Fibroblast of pulmonary artery (primary cell): ENCODE measurements at regions not wholly inside any gene's neighbourhood (a gene's known extent, or its start where the extent isn't known, plus 50 kb on each side); places are given as distances from the start of the nearest gene placed in this dataset.
A peak's percentile ranks its signal among the peaks of the same experiment; 100 is the strongest.

Experiments used
- DNase-seq: peaks from one replicate; pipeline ENCODE4 v3.0.0-alpha.2; 2010; ENCODE audit warnings: low read depth
- H3K4me3 ChIP-seq: replicated peaks from 2 replicates; pipeline ENCODE4 v1.5.1; 2011; ENCODE audit warnings: low read depth, mild to moderate bottlenecking, control low read depth, low read length, moderate library complexity
- TF ChIP-seq, protein P1 (sequence below): IDR thresholded peaks from 2 replicates; pipeline ENCODE4 v1.5.1; 2011; ENCODE audit warnings: mild to moderate bottlenecking, control low read depth, low read length, inconsistent platforms; ENCODE audit errors: missing control alignments

DNA sequence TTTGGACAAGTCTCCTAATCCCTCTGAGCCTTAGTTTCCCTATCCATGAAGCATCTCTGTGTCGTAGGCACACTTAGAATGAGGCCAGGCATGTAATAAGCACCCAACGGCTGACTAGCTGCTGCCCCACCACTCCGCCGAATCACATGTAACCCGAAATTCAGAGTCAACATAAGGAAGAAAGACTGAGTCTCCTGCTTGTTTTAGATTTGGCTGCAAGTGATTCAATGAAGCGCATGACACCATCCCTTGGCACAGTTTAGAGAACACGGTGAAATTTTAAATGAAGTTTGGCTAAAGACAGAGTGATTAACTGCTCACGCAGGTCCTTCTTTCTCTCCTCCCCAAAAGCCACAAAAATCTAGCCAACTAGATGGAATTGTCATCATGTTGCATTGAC is 279.2 kb downstream of the TLE3 start:
- no peak overlapping the region for H3K4me3 ChIP-seq
- TF ChIP-seq, protein P1, sequence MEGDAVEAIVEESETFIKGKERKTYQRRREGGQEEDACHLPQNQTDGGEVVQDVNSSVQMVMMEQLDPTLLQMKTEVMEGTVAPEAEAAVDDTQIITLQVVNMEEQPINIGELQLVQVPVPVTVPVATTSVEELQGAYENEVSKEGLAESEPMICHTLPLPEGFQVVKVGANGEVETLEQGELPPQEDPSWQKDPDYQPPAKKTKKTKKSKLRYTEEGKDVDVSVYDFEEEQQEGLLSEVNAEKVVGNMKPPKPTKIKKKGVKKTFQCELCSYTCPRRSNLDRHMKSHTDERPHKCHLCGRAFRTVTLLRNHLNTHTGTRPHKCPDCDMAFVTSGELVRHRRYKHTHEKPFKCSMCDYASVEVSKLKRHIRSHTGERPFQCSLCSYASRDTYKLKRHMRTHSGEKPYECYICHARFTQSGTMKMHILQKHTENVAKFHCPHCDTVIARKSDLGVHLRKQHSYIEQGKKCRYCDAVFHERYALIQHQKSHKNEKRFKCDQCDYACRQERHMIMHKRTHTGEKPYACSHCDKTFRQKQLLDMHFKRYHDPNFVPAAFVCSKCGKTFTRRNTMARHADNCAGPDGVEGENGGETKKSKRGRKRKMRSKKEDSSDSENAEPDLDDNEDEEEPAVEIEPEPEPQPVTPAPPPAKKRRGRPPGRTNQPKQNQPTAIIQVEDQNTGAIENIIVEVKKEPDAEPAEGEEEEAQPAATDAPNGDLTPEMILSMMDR, result no peak
- no peak for DNase-seq

DNA sequence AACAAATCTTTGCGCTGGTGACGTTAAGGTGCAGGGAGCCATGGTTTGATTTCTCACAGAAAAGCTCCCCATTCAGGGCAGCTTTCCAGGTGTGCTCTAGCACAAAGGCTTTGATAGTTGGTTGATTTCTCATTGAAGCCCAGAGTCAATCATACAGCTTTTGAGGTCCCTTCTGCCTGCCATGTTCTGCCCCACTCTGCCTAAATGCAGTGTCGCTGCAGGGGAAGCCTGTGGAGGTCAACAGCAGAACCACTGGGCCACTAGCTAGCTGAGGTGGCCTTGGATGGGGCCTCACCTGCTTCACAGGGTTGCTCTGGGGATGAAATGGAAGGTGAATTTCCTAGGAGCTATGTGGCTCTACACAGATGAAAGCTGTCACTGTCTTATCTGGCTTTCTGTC is 278.3 kb downstream of the TLE3 start:
- TF ChIP-seq, protein P1, result no peak
- DNase-seq, result no peak
- H3K4me3 ChIP-seq, result no peak overlapping the region

DNA sequence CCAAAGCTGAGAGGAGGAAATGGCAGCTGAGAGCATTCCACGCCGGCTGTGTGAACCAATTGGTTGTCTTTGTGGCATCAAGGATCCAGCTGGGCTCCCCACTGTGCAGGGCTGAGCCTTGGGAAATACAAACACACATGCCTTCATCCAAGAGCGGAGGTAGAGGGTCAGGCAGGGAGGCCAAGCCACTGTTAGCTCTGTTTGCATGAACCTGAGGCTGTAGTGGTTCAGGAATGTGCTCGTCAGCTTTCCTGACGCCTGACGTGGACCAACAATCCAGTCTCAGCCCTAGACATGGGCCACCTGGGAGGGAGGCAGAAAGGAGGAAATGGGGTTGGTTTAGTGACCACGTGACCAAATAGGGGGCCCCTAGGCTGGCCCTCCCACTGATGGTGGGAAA is 276.9 kb downstream of the TLE3 start:
- DNase-seq, result no peak
- TF ChIP-seq, protein P1, result no peak
- no peak overlapping the region for H3K4me3 ChIP-seq

DNA sequence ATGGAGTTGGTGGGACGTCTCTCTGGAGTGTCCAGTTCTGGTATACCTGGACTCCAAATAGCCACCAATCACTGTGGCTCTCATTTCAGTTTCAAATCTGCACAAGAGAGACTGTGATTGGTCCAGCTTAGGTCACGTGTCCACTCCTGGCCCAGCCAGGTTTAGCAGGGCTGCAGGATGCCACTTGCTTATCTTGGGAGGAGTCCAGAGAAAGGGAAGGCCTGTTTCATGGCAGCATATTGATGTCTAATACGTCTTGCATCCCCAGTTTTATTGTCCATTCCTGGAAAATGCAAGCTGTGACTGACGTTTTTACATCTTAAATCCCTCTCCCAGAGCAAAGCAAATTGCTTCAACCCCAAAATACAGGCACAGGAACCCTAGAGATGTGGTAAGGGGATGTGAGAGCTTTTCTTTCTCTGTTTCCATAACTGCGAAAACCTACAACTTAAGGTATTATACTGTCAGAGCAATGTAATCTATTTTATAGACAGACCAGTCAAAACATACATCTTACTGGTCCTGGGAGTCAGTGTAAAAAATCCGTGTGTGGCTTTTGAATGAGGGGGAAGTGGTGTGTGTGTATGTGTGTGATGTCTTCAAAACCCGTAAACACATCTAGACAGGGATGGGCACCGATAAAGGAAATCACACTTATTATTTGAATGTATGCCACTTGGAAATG is 274.4 kb downstream of the TLE3 start:
- DNase-seq, result peak; percentile 21
- TF ChIP-seq, protein P1, result no peak
- no peak overlapping the region for H3K4me3 ChIP-seq

DNA sequence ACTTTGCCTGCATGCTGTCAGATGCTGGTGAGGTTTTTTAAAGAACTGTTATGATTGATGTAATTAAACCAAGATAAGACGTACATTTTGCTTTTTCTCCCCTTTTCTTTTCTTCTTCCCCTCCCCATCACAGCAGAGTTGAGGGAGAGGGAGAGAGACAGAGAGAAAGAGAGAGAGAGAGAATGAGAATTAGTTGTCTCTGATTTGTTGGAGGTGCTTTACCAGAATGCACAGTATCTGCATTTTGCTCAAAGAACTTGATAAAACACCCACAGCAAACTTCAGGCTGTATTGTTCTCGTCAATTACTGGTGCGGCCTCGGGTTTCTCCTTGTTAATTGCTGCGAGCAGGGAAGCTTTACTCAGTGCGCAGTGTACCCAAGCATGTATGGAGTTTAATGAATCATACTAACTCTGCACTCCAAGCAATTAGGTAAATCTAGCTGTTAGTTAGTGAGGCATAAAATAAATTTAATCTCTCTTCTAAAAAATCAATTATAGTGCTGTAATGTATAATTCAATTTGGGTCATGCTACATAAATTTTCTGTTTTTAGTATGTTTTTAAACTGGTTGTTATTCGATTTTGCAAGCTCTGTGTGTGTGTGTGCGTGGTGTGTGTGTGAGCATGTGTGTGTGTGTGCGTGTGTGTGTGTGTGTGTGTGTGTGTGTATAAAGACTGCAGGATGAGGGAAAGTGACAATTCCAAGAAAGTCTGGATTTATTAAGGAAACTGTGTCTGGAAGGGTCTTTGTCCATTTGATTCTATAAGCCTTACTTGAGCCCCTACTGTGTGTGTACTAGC is 273.4 kb downstream of the TLE3 start:
- TF ChIP-seq, protein P1, result no peak
- no peak for DNase-seq
- no peak overlapping the region for H3K4me3 ChIP-seq

DNA sequence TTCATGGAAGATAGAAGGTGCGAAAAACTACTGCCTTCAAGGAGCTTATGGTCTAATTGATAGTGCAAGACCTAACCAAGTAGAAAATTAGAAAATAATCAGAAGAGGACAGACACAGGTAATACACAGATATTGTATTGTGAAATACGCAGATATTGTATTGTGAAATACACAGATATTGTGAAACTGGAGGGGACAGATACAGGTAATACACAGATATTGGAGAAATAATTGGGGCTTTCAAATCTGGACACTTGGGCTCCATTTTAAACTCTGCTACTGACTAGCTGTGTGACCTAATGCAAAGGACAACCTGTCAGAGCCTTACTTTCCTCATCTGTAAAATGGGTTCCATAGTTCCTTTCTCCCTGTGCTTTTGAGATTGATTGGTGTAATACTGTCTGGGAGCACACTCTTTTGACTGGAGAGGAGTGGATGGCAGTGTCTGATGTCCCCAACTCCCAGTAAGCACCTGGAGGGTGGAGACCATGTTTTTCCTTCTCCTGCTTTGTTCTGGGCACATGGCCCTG is 272.8 kb downstream of the TLE3 start:
- TF ChIP-seq, protein P1, result no peak
- no peak overlapping the region for H3K4me3 ChIP-seq
- no peak for DNase-seq
